AG04449 (cell line): ENCODE measurements at regions not wholly inside any gene's neighbourhood (a gene's known extent, or its start where the extent isn't known, plus 50 kb on each side); places are given as distances from the start of the nearest gene placed in this dataset.

ENCODE experiments used
- CTCF ChIA-PET: fragments of 350-600 bp; formaldehyde crosslinking; extraction: SDS; loops from one replicate; lab custom pipeline; 2021; ENCODE audit warnings: antibody characterized with exemption; lab: Yijun Ruan, JAX
- POLR2A ChIA-PET: fragments of 400-600, 350-600 bp; formaldehyde crosslinking; extraction: SDS; loops from one replicate; lab custom pipeline; 2020; ENCODE audit warnings: antibody characterized with exemption, inconsistent platforms; lab: Yijun Ruan, JAX
- DNase-seq: peaks from one replicate; pipeline ENCODE4 v3.0.0-alpha.2; 2010; ENCODE audit warnings: low read depth, low spot score
- H3K4me3 ChIP-seq: 2 replicates; pipeline ENCODE4 v1.5.1; 2011; ENCODE audit warnings: low read depth, mild to moderate bottlenecking, control low read depth, low read length
- TF ChIP-seq, protein P1 (sequence below): IDR thresholded peaks from one replicate; pipeline ENCODE4 v1.5.1; 2011; ENCODE audit warnings: mild to moderate bottlenecking, moderate library complexity, low read length, control low read depth, inconsistent platforms; ENCODE audit not compliant: insufficient read depth; ENCODE audit errors: missing control alignments

DNA sequence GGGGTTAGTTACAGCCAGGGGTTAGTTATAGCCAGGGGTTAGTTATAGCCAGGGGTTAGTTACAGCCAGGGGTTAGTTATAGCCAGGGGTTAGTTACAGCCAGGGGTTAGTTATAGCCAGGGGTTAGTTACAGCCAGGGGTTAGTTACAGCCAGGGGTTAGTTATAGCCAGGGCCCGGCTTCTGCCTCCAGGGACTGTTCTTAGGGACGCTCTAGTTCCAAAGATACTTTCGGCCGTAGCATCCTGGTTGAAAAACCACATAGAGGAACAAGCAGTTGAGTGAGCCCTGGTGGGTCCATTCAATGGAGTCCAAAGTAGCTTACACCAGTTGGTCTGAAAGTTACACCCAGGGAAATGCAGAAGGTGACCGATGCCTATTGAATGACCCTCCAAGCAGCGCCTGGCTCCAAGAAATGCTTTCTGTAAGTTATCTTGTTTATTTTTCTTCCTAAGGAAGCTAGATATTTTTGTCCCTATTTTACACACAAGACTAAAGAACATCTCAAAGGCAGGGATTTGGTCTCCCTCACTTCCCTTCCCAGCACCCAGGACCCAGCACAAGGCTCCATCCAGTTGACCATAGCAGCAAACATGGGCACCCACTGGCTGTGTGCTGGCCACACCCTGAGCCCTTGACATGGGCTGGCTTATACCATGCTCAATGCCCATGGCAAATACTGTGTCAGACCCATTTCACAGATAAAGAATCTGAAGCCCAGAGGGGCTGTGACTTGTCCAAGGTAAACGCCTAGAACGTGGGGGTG lies 49.7 kb upstream of the SHISAL1 start:
- no peak for DNase-seq
- no peak overlapping the region for H3K4me3 ChIP-seq
- TF ChIP-seq, protein P1, sequence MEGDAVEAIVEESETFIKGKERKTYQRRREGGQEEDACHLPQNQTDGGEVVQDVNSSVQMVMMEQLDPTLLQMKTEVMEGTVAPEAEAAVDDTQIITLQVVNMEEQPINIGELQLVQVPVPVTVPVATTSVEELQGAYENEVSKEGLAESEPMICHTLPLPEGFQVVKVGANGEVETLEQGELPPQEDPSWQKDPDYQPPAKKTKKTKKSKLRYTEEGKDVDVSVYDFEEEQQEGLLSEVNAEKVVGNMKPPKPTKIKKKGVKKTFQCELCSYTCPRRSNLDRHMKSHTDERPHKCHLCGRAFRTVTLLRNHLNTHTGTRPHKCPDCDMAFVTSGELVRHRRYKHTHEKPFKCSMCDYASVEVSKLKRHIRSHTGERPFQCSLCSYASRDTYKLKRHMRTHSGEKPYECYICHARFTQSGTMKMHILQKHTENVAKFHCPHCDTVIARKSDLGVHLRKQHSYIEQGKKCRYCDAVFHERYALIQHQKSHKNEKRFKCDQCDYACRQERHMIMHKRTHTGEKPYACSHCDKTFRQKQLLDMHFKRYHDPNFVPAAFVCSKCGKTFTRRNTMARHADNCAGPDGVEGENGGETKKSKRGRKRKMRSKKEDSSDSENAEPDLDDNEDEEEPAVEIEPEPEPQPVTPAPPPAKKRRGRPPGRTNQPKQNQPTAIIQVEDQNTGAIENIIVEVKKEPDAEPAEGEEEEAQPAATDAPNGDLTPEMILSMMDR = no peak
- ChIA-PET POLR2A (no interaction called here), CTCF (no interaction called here)
